Neural cell (in vitro differentiated cells): ENCODE measurements at regions not wholly inside any gene's neighbourhood (a gene's known extent, or its start where the extent isn't known, plus 50 kb on each side); places are given as distances from the start of the nearest gene placed in this dataset.

ENCODE experiments used
- H2AFZ ChIP-seq: fragments of 200-600, 300-800 bp; sonication (generic), shearing (Covaris generic); 2 replicates; pipeline ENCODE4 v1.6.0; 2014; ENCODE audit warnings: low read depth, mild to moderate bottlenecking, antibody characterized with exemption, low read length, moderate library complexity
- H3F3A ChIP-seq: fragments of 200-600 bp; shearing (Covaris generic); 2 replicates; pipeline ENCODE4 v1.6.1; 2016; ENCODE audit warnings: mild to moderate bottlenecking, moderate library complexity, mixed read lengths, antibody characterized with exemption, low read length; ENCODE audit not compliant: insufficient read depth, poor library complexity, severe bottlenecking
- H3K27ac ChIP-seq: fragments of 200-600, 300-800 bp; sonication (generic), shearing (Covaris generic); 2 replicates; pipeline ENCODE4 v1.5.1; 2014; ENCODE audit warnings: mild to moderate bottlenecking, low read length, moderate library complexity
- H3K27me3 ChIP-seq: fragments of 300-800, 200-600 bp; sonication (generic), shearing (Covaris generic); 2 replicates; pipeline ENCODE4 v1.6.0; 2014; ENCODE audit warnings: mild to moderate bottlenecking, low read depth, low read length, moderate library complexity; ENCODE audit not compliant: insufficient read depth
- H3K36me3 ChIP-seq: fragments of 300-800, 200-600 bp; sonication (generic), shearing (Covaris generic); 2 replicates; pipeline ENCODE4 v1.5.1; 2014; ENCODE audit warnings: mild to moderate bottlenecking, antibody characterized with exemption, low read length, moderate library complexity; ENCODE audit not compliant: insufficient read depth
- H3K4me2 ChIP-seq: fragments of 300-800, 200-600 bp; sonication (generic), shearing (Covaris generic); 2 replicates; pipeline ENCODE4 v1.6.0; 2014; ENCODE audit warnings: mild to moderate bottlenecking, low read length
- H3K4me3 ChIP-seq: fragments of 300-800, 200-600 bp; sonication (generic), shearing (Covaris generic); 2 replicates; pipeline ENCODE4 v1.5.1; 2014; ENCODE audit warnings: mild to moderate bottlenecking, low read length, moderate library complexity
- H3K79me2 ChIP-seq: fragments of 200-600 bp; shearing (Covaris generic); replicated peaks from 2 replicates; pipeline ENCODE4 v1.6.0; 2014; ENCODE audit warnings: mild to moderate bottlenecking, low read length, moderate library complexity; ENCODE audit not compliant: insufficient read depth
- H3K9ac ChIP-seq: fragments of 300-800, 200-600 bp; sonication (generic), shearing (Covaris generic); 2 replicates; pipeline ENCODE4 v1.6.1; 2016; ENCODE audit warnings: mild to moderate bottlenecking, low read length, mixed read lengths
- H3K9me2 ChIP-seq: fragments of 200-600 bp; shearing (Covaris generic); 2 replicates; pipeline ENCODE4 v1.6.1; 2016; ENCODE audit warnings: mild to moderate bottlenecking, low read length, mixed read lengths; ENCODE audit not compliant: insufficient read depth
- H3K9me3 ChIP-seq: fragments of 200-600, 300-800 bp; sonication (generic), shearing (Covaris generic); 2 replicates; pipeline ENCODE4 v1.6.1; 2016; ENCODE audit warnings: mild to moderate bottlenecking, mixed run types, low read length, moderate library complexity, mixed read lengths
- H4K20me1 ChIP-seq: fragments of 200-600 bp; shearing (Covaris generic); 2 replicates; pipeline ENCODE4 v1.6.1; 2016; ENCODE audit warnings: mild to moderate bottlenecking, mixed run types; ENCODE audit not compliant: insufficient read depth
- EP300 ChIP-seq: fragments of 450-650 bp; conservative IDR thresholded peaks from 2 replicates; pipeline ENCODE4 v1.6.1; 2014; ENCODE audit warnings: antibody characterized with exemption, mild to moderate bottlenecking, moderate library complexity; ENCODE audit not compliant: poor library complexity, severe bottlenecking
- EZH2 ChIP-seq: fragments of 200-600, 300-800 bp; shearing (Covaris generic), sonication (generic); IDR thresholded peaks from 2 replicates; pipeline ENCODE4 v1.6.1; 2014; ENCODE audit warnings: antibody characterized with exemption, low read length, borderline replicate concordance, mild to moderate bottlenecking; ENCODE audit not compliant: insufficient read depth, poor library complexity, severe bottlenecking
- MXI1 ChIP-seq: fragments of 450-650 bp; conservative IDR thresholded peaks from 2 replicates; pipeline ENCODE4 v1.6.1; 2014; ENCODE audit warnings: antibody characterized with exemption, mild to moderate bottlenecking; ENCODE audit not compliant: poor library complexity, severe bottlenecking
- POLR2AphosphoS5 ChIP-seq: IDR thresholded peaks from 2 replicates; pipeline ENCODE4 v1.6.1; 2012
- RAD21 ChIP-seq: fragments of 450-650 bp; conservative IDR thresholded peaks from 2 replicates; pipeline ENCODE4 v1.6.1; 2014; ENCODE audit warnings: antibody characterized with exemption, mild to moderate bottlenecking, moderate library complexity
- SMC3 ChIP-seq: fragments of 450-650 bp; conservative IDR thresholded peaks from 2 replicates; pipeline ENCODE4 v1.6.1; 2014; ENCODE audit warnings: antibody characterized with exemption, mild to moderate bottlenecking, moderate library complexity; ENCODE audit not compliant: poor library complexity
- TAF1 ChIP-seq: IDR thresholded peaks from 2 replicates; pipeline ENCODE4 v1.6.1; 2012; ENCODE audit warnings: low read depth
- TF ChIP-seq, protein P1 (sequence below): fragments of 450-650 bp; IDR thresholded peaks from 2 replicates; pipeline ENCODE4 v1.5.1; 2014; ENCODE audit warnings: antibody characterized with exemption, mild to moderate bottlenecking, moderate library complexity; ENCODE audit not compliant: poor library complexity, severe bottlenecking
- TF ChIP-seq, protein P2 (sequence below): IDR thresholded peaks from 2 replicates; pipeline ENCODE4 v1.6.1; 2012; ENCODE audit warnings: borderline replicate concordance

DNA sequence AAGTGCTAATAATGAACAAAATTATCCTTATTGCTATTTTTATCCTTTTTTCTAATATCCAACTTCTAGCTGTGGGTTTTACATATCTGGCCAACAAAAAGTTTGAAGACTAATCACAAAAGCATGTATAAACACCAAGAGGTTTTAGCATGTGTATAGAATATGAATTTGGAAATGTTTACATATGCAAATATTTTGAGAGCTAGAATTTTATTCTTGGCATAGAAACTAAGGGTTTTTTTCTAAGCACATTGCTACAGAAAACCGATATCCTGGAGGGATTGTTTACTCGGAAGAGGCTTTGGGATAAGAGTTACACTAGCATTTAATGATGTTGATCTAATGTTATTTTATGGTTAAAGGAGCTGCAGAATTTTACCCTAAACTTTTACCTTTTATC is 392.1 kb downstream of the EFNB2 start:
- H4K20me1 ChIP-seq, result no peaks in the 10 kb centered on the region
- no peak overlapping the region for H3K27ac ChIP-seq
- no peaks in the 10 kb centered on the region for H3K9me2 ChIP-seq
- TF ChIP-seq, protein P1, sequence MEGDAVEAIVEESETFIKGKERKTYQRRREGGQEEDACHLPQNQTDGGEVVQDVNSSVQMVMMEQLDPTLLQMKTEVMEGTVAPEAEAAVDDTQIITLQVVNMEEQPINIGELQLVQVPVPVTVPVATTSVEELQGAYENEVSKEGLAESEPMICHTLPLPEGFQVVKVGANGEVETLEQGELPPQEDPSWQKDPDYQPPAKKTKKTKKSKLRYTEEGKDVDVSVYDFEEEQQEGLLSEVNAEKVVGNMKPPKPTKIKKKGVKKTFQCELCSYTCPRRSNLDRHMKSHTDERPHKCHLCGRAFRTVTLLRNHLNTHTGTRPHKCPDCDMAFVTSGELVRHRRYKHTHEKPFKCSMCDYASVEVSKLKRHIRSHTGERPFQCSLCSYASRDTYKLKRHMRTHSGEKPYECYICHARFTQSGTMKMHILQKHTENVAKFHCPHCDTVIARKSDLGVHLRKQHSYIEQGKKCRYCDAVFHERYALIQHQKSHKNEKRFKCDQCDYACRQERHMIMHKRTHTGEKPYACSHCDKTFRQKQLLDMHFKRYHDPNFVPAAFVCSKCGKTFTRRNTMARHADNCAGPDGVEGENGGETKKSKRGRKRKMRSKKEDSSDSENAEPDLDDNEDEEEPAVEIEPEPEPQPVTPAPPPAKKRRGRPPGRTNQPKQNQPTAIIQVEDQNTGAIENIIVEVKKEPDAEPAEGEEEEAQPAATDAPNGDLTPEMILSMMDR, result no peak
- TF ChIP-seq TAF1 (no peak), MXI1 (no peak)
- TF ChIP-seq, protein P2, sequence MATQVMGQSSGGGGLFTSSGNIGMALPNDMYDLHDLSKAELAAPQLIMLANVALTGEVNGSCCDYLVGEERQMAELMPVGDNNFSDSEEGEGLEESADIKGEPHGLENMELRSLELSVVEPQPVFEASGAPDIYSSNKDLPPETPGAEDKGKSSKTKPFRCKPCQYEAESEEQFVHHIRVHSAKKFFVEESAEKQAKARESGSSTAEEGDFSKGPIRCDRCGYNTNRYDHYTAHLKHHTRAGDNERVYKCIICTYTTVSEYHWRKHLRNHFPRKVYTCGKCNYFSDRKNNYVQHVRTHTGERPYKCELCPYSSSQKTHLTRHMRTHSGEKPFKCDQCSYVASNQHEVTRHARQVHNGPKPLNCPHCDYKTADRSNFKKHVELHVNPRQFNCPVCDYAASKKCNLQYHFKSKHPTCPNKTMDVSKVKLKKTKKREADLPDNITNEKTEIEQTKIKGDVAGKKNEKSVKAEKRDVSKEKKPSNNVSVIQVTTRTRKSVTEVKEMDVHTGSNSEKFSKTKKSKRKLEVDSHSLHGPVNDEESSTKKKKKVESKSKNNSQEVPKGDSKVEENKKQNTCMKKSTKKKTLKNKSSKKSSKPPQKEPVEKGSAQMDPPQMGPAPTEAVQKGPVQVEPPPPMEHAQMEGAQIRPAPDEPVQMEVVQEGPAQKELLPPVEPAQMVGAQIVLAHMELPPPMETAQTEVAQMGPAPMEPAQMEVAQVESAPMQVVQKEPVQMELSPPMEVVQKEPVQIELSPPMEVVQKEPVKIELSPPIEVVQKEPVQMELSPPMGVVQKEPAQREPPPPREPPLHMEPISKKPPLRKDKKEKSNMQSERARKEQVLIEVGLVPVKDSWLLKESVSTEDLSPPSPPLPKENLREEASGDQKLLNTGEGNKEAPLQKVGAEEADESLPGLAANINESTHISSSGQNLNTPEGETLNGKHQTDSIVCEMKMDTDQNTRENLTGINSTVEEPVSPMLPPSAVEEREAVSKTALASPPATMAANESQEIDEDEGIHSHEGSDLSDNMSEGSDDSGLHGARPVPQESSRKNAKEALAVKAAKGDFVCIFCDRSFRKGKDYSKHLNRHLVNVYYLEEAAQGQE, result no peak
- no peaks in the 10 kb centered on the region for H3K36me3 ChIP-seq
- H3K27me3 ChIP-seq, result no peaks in the 10 kb centered on the region
- no peak overlapping the region for H2AFZ ChIP-seq
- H3K4me3 ChIP-seq, result no peak overlapping the region
- no peak overlapping the region for H3K9ac ChIP-seq
- no peaks in the 10 kb centered on the region for H3K79me2 ChIP-seq
- no peaks in the 10 kb centered on the region for H3K9me3 ChIP-seq
- H3F3A ChIP-seq, result no peaks in the 10 kb centered on the region
- H3K4me2 ChIP-seq, result no peak overlapping the region

DNA sequence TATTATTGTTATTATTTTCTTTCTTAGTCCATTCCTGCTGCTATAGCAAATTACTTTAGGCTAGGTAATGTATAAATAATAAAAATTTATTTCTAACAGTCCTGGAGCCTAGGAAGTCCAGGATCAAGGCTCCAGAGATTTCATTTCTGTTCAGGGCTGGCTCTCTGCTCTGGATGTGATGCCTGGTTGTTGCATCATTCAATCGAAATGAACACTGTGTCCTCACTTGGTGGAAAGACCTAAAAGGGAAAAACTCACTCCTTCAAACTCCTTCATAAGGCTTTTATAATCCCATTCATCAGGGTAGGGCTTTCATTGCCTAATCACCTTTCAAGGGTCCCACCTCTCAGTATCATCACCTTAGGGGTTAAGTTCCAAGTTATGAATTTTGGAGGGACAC is 395.0 kb downstream of the EFNB2 start:
- Histone ChIP-seq H3K9me3 (no peaks in the 10 kb centered on the region), H3K9ac (no peak overlapping the region), H3K27me3 (no peaks in the 10 kb centered on the region), H3K9me2 (no peaks in the 10 kb centered on the region), H3K79me2 (no peaks in the 10 kb centered on the region), H3K36me3 (no peaks in the 10 kb centered on the region), H3K4me3 (no peak overlapping the region), H3K4me2 (no peak overlapping the region), H2AFZ (no peak overlapping the region), H4K20me1 (no peaks in the 10 kb centered on the region), H3F3A (no peaks in the 10 kb centered on the region), H3K27ac (no peak overlapping the region)
- no peak for TF ChIP-seq EP300
- TF ChIP-seq TAF1, result no peak
- no peak for TF ChIP-seq MXI1
- no peak for TF ChIP-seq POLR2AphosphoS5
- TF ChIP-seq SMC3, result no peak
- no peak for TF ChIP-seq RAD21
- no peak for TF ChIP-seq EZH2
- TF ChIP-seq, protein P1, result no peak
- TF ChIP-seq, protein P2, result no peak
